ENCODE measurements at regions not wholly inside any gene's neighbourhood (a gene's known extent, or its start where the extent isn't known, plus 50 kb on each side); places are given as distances from the start of the nearest gene placed in this dataset.
"Not testable (repeated sequence)": the region's sequence is repeated elsewhere in the genome, so short reads cannot be mapped to it uniquely, and the experiment has no call there.

- WGBS (ENCODE audit: missing lambda C conversion rate), result 41% methylated on average over 8 of the region's 8 CpGs
- CTCF ChIA-PET; H3K4me1 ChIP-seq; H3K4me2 ChIP-seq; ATAC-seq; H3K9me3 ChIP-seq; H3K27ac ChIP-seq; FAIRE-seq; DNase-seq (ENCODE audit: low read depth in 1 of 2, low spot score in 1 of 2); POLR2A ChIA-PET; H3K4me3 ChIP-seq: not testable (repeated sequence)
Measured at GRCh38 chr1:145482214-145482860, 56.9 kb upstream of the NBPF20 start.

GRCh38 chr1:145475962-145476361, 50.6 kb upstream of the NBPF20 start:
- Histone ChIP-seq H3K27ac (0 out of 6 replicates have a peak overlapping the region, but pooled peaks of 1 of the 2 experiments have one; percentile 45), H3K4me3 (peak overlapping the region; percentile 38)
- DNase-seq (ENCODE audit: low read depth in 1 of 2, low spot score in 1 of 2); H3K4me2 ChIP-seq; FAIRE-seq; H3K9me3 ChIP-seq; POLR2A ChIA-PET; H3K4me1 ChIP-seq; CTCF ChIA-PET: not testable (repeated sequence)
- WGBS (ENCODE audit: missing lambda C conversion rate), result 41% methylated on average over 15 of the region's 25 CpGs
- ATAC-seq, result peak in 1 of 2 experiments; percentile 41; a peak in 3 of 6 replicates

GRCh38 chr1:145475369-145475915, 50.0 kb upstream of the NBPF20 start:
- H3K27ac ChIP-seq, result peak overlapping the region in 1 of 2 experiments; percentile 68; a peak in 1 of 6 replicates

More at GRCh38 chr1:145475369-145475915, 50.0 kb upstream of the NBPF20 start:
- H3K9me3 ChIP-seq, CTCF ChIA-PET, POLR2A ChIA-PET, H3K4me2 ChIP-seq, FAIRE-seq, H3K4me1 ChIP-seq: not testable (repeated sequence)
- 77% methylated on average over 11 of the region's 41 CpGs for WGBS (ENCODE audit: missing lambda C conversion rate)
- DNase-seq (ENCODE audit: low read depth in 1 of 2, low spot score in 1 of 2) (peak in 1 of 2 experiments; percentile 59), ATAC-seq (peak; percentile 80 to 86)
- peak; percentile 38 for TF ChIP-seq SREBF2 (IDR thresholded peaks at IDR 0.05)
- peak overlapping the region; percentile 38 for H3K4me3 ChIP-seq
